Thymus (tissue), 11 donors: ENCODE measurements at regions not wholly inside any gene's neighbourhood (a gene's known extent, or its start where the extent isn't known, plus 50 kb on each side); places are given as distances from the start of the nearest gene placed in this dataset.

ENCODE experiments used
- DNase-seq, 9 donors: peaks; one replicate each; pipeline ENCODE4 v3.0.0-alpha.2; 2013; ENCODE audit warnings: low spot score in 9 of 9, low read depth in 6 of 9, missing footprints in 1 of 9
- H3K27ac ChIP-seq, 2 donors: one replicate each; pipeline ENCODE4 v1.5.1; 2013; ENCODE audit warnings: control low read depth in 1 of 2, low read depth in 1 of 2, low read length in 1 of 2, mild to moderate bottlenecking in 1 of 2, moderate library complexity in 1 of 2
- H3K27me3 ChIP-seq, 2 donors: one replicate each; pipeline ENCODE4 v1.5.1; 2013; ENCODE audit warnings: low read length in 1 of 2; ENCODE audit not compliant: control insufficient read depth in 2 of 2, insufficient read depth in 1 of 2
- H3K36me3 ChIP-seq, 2 donors: one replicate each; pipeline ENCODE4 v1.5.1; 2013; ENCODE audit warnings: low read length in 1 of 2, mild to moderate bottlenecking in 1 of 2, moderate library complexity in 1 of 2; ENCODE audit not compliant: control insufficient read depth in 2 of 2, insufficient read depth in 2 of 2
- H3K4me1 ChIP-seq, 2 donors: one replicate each; pipeline ENCODE4 v1.5.1; 2013; ENCODE audit warnings: low read length in 2 of 2; ENCODE audit not compliant: control insufficient read depth in 2 of 2, insufficient read depth in 2 of 2
- H3K4me3 ChIP-seq, 2 donors: one replicate each; pipeline ENCODE4 v1.5.1; 2013; ENCODE audit warnings: low read length in 2 of 2, control low read depth in 1 of 2, mild to moderate bottlenecking in 1 of 2
- H3K9me3 ChIP-seq, 2 donors: one replicate each; pipeline ENCODE4 v1.5.1; 2013; ENCODE audit warnings: low read length in 1 of 2, mild to moderate bottlenecking in 1 of 2; ENCODE audit not compliant: control insufficient read depth in 2 of 2, insufficient read depth in 1 of 2
- WGBS: extraction: QIAGEN DNeasy Blood & Tissue Kit; methylation state at CpG from one replicate; pipeline ENCODE4 v1.1.7; 2013; 5-methylcytosine and 5-hydroxymethylcytosine counted together
- donor health status: healthy.

- Histone ChIP-seq H3K9me3 (peaks cover 1 to 4% of the 10 kb centered on the region in 2 donors), H3K36me3 (no peaks in the 10 kb centered on the region), H3K4me3 (no peak overlapping the region), H3K4me1 (no peaks in the 10 kb centered on the region), H3K27me3 (peaks cover 24 to 77% of the 10 kb centered on the region in 2 donors), H3K27ac (no peak overlapping the region)
- no peak for DNase-seq
- 90% methylated on average over 21 of the region's 21 CpGs for WGBS
These were observed 72.4 kb upstream of the UNC5A start for GRCh38 chr5:176737746-176738636.

GRCh38 chr5:176738637-176739250, 71.6 kb upstream of the UNC5A start:
- no peak for DNase-seq
- peaks cover 1 to 4% of the 10 kb centered on the region in 2 donors for H3K9me3 ChIP-seq
- H3K4me1 ChIP-seq, result no peaks in the 10 kb centered on the region
- no peak overlapping the region for H3K4me3 ChIP-seq
- H3K36me3 ChIP-seq, result no peaks in the 10 kb centered on the region
- 89% methylated on average over 10 of the region's 10 CpGs for WGBS
- peaks cover 32 to 82% of the 10 kb centered on the region in 2 donors for H3K27me3 ChIP-seq
- no peak overlapping the region for H3K27ac ChIP-seq

DNA sequence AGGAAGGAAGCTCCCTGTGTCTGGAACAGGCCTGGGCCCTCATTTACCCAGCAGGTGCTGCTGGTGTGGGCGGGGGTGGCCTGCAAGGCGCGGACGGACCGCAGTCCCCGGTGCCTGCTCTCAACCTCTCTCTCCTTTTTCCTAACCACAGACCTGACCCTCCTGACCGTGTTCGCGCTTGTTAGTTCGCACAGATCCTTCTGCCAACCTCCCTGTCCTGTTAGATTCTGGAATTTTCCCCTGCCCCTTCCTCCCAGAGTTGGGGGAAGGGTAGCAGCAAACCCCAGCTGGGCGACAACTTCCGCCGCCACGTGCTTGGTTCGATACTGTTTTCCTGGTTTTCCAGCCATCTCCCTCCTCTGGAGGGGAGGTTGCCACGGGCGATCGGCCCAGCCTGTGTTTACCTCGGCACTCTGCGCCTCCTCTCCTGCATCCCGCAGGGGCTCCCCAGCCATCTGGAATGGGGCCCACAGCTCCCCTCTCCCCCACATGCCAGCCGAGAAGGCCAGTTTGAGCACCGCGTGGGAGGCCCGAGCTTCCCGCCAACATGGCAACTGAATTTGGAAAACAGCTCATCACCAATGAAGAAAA, 70.8 kb upstream of the UNC5A start:
- no peak for DNase-seq
- 28% methylated on average over 26 of the region's 26 CpGs for WGBS
- H3K27me3 ChIP-seq, result peaks cover 38 to 91% of the 10 kb centered on the region in 2 donors
- no peak overlapping the region for H3K4me3 ChIP-seq
- H3K4me1 ChIP-seq, result no peaks in the 10 kb centered on the region
- no peak overlapping the region for H3K27ac ChIP-seq
- H3K36me3 ChIP-seq, result no peaks in the 10 kb centered on the region
- H3K9me3 ChIP-seq, result peaks cover 1 to 4% of the 10 kb centered on the region in 2 donors

DNA sequence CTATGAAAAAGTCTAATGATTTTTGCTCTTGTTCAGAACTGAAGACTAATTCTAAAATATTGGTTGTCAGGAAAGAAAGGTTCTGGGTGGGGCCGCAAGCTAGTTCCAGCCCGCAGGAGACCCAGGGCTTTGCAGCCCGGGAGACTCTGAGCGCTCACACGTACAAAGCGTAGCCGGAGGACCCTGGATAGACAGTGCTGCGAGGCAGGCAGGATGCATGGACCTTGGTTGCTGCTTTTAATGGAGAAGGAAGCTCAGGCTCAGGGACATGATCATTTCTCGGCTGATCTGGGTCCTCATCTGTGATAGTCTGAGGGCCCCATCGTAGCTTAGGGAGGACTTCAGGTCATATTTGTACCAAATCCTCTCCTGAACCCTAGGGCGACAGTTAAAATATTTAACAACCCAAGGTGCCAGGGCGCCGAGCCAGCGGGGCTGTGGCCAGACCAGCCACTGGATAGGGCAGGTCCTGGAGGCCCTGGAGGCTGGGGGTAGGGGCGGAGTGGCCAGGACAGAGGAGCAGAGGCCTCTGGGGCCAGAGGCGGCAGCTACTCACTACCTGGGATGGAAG, 70.1 kb upstream of the UNC5A start:
- peaks cover 44 to 94% of the 10 kb centered on the region in 2 donors for H3K27me3 ChIP-seq
- H3K27ac ChIP-seq, result no peak overlapping the region
- H3K9me3 ChIP-seq, result peaks cover 1 to 4% of the 10 kb centered on the region in 2 donors
- H3K4me3 ChIP-seq, result no peak overlapping the region
- 84% methylated on average over 16 of the region's 16 CpGs for WGBS
- H3K4me1 ChIP-seq, result no peaks in the 10 kb centered on the region
- no peak for DNase-seq
- no peaks in the 10 kb centered on the region for H3K36me3 ChIP-seq

DNA sequence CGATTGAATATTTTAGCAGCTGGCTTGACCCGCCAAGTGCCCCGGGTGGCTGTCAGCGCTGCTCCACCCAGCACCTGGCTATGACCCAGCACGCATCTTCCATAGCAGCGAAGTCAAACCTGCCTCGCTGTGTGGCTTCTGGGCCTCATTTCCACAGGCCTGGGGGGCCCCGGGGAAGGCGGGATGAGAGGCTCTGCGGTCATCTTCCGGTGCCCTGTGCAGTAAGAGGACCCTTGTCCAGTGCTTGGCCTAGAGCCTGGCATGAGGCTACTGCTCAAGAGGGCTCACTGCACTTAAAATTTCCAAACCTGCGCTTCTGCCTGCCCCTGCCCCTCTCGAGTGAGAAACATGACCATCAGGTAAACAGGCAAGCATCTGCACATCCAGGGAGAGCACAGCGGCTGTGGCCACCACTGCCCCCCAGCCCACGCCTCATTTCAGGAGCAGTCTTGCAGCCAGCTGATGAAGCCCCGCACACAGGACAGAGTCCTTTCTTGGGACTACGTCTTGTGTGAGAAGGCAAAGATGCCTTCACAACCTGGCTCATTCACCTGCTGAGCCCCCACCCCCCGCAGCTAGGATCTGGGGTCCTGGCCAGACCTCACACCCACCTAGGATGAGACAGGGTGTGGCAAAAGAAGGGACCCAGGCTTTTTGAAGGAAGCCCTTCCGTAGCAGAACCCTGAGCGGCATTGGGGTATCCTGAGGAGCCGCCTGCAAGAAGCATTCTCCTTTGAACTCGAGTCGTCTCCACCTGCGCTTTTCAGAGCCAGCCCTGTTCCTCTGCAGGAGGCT, 69.5 kb upstream of the UNC5A start:
- WGBS, result 81% methylated on average over 24 of the region's 24 CpGs
- Histone ChIP-seq H3K9me3 (peaks cover 1 to 4% of the 10 kb centered on the region in 2 donors), H3K27ac (no peak overlapping the region), H3K27me3 (peaks cover 45 to 98% of the 10 kb centered on the region in 2 donors), H3K4me1 (no peaks in the 10 kb centered on the region), H3K4me3 (no peak overlapping the region), H3K36me3 (no peaks in the 10 kb centered on the region)
- no peak for DNase-seq

GRCh38 chr5:176741561-176742211, 68.7 kb upstream of the UNC5A start:
- no peak overlapping the region for H3K27ac ChIP-seq
- no peaks in the 10 kb centered on the region for H3K4me1 ChIP-seq
- WGBS, result 73% methylated on average over 11 of the region's 11 CpGs
- no peaks in the 10 kb centered on the region for H3K36me3 ChIP-seq
- H3K4me3 ChIP-seq, result no peak overlapping the region
- peaks cover 45 to 98% of the 10 kb centered on the region in 2 donors for H3K27me3 ChIP-seq
- H3K9me3 ChIP-seq, result peaks cover 1 to 4% of the 10 kb centered on the region in 2 donors
- DNase-seq, result no peak

DNA sequence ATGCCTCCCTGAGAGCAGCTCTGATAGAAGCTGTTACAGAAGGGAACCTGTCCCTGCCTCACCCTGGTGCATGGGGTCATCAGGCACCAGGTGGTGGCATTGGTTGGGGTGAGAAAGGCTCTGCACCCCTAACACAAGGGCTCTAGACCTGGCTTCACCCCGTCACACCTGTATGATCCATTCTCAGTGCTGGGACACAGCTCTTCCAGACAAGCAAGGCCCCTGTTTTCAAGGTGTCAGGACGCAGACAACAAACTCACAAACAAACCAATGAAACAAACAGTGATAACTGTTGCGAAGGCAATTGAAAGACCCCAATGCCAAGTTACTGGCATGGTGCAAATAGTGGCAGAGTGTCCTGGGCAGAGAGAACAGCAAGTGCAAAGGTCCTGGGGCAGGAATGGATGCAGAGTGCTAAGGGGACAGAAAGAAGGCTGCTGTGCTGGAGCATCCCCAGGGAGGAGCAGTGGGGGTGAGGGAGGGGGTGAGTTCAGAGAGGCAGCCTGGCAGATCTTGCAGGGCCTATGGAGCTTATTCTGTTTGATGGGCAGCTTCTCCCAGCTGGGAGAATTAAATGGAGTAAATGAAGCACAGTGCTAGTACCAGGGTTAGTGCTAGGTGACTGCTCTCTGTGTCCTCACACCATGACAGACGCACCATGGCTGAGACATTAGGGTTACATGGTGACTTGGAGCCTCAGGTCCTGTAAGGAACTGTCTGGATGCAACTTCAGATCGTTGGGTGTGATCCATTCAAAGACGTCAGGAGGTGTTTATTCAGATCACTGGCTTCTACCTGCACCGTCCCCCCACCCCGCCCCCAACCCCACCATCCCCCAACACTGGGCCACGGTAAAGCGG, 67.9 kb upstream of the UNC5A start:
- H3K9me3 ChIP-seq, result peaks cover 1 to 7% of the 10 kb centered on the region in 2 donors

More for the DNA sequence above, 67.9 kb upstream of the UNC5A start:
- no peak for DNase-seq
- Histone ChIP-seq H3K4me1 (no peaks in the 10 kb centered on the region), H3K27ac (no peak overlapping the region), H3K36me3 (no peaks in the 10 kb centered on the region), H3K4me3 (no peak overlapping the region), H3K27me3 (peaks cover 49 to 99% of the 10 kb centered on the region in 2 donors)
- WGBS, result 43% methylated on average over 10 of the region's 10 CpGs
